ENCODE measurements at regions not wholly inside any gene's neighbourhood (a gene's known extent, or its start where the extent isn't known, plus 50 kb on each side); places are given as distances from the start of the nearest gene placed in this dataset.

- DNase-seq (ENCODE audit: low read depth), result no peak
Observed at GRCh38 chr6:122524056-122524455, 52.4 kb upstream of the SERINC1 start.

GRCh38 chr6:122530440-122531046 lies 58.9 kb upstream of the SERINC1 start:
- peak; percentile 27 for DNase-seq (ENCODE audit: low read depth)

- DNase-seq (ENCODE audit: low read depth), result no peak
Observed at GRCh38 chr6:122548281-122548680, 61.9 kb upstream of the PKIB start.

GRCh38 chr6:122548820-122549219 lies 61.4 kb upstream of the PKIB start:
- no peak for DNase-seq (ENCODE audit: low read depth)

- DNase-seq (ENCODE audit: low read depth), result no peak
Observed at GRCh38 chr6:122553697-122554096, 56.5 kb upstream of the PKIB start.

GRCh38 chr6:122555561-122555960 lies 54.6 kb upstream of the PKIB start:
- DNase-seq (ENCODE audit: low read depth), result no peak

GRCh38 chr6:122558080-122558479 lies 52.1 kb upstream of the PKIB start:
- DNase-seq (ENCODE audit: low read depth), result no peak
